Right kidney (tissue), 1 donor: ENCODE measurements at regions not wholly inside any gene's neighbourhood (a gene's known extent, or its start where the extent isn't known, plus 50 kb on each side); places are given as distances from the start of the nearest gene placed in this dataset.
"Not testable (repeated sequence)": the region's sequence is repeated elsewhere in the genome, so short reads cannot be mapped to it uniquely, and the experiment has no call there.

Experiments used
- DNase-seq: peaks from one replicate; pipeline ENCODE4 v3.0.0-alpha.2; 2016

GRCh38 chr14:82837611-82838140 is 1304.0 kb upstream of the SEL1L start:
- no peak for DNase-seq

GRCh38 chr14:82850576-82850975 is 1316.9 kb upstream of the SEL1L start:
- DNase-seq, result no peak

- no peak for DNase-seq
Observed at GRCh38 chr14:82854131-82854530, 1320.5 kb upstream of the SEL1L start.

- DNase-seq, result no peak
Observed at GRCh38 chr14:82854901-82855300, 1321.2 kb upstream of the SEL1L start.

GRCh38 chr14:82855912-82856391 is 1322.3 kb upstream of the SEL1L start:
- peak; percentile 21 for DNase-seq

- no peak for DNase-seq
Observed at GRCh38 chr14:82861313-82861712, 1327.7 kb upstream of the SEL1L start.

GRCh38 chr14:82872494-82872893 is 1338.8 kb upstream of the SEL1L start:
- DNase-seq, result no peak

GRCh38 chr14:82878951-82879350 is 1345.3 kb upstream of the SEL1L start:
- DNase-seq, result no peak

- no peak for DNase-seq
Observed at GRCh38 chr14:82879949-82880535, 1346.4 kb upstream of the SEL1L start.

GRCh38 chr14:82886670-82887069 is 1353.0 kb upstream of the SEL1L start:
- DNase-seq, result no peak

- no peak for DNase-seq
Observed at GRCh38 chr14:82889701-82890100, 1356.0 kb upstream of the SEL1L start.

- no peak for DNase-seq
Observed at GRCh38 chr14:82896476-82896875, 1362.8 kb upstream of the SEL1L start.

GRCh38 chr14:82897469-82898308 is 1364.0 kb upstream of the SEL1L start:
- DNase-seq, result no peak

- no peak for DNase-seq
Observed at GRCh38 chr14:82905762-82906161, 1372.1 kb upstream of the SEL1L start.

GRCh38 chr14:82911930-82912329 is 1378.3 kb upstream of the SEL1L start:
- DNase-seq, result no peak

- DNase-seq, result no peak
Observed at GRCh38 chr14:82913396-82913795, 1379.7 kb upstream of the SEL1L start.

GRCh38 chr14:82915381-82915780 is 1381.7 kb upstream of the SEL1L start:
- DNase-seq, result no peak

GRCh38 chr14:82935691-82936090 is 1402.0 kb upstream of the SEL1L start:
- DNase-seq, result no peak

GRCh38 chr14:82951171-82951570 is 1417.5 kb upstream of the SEL1L start:
- no peak for DNase-seq

- no peak for DNase-seq
Observed at GRCh38 chr14:82963756-82964155, 1430.1 kb upstream of the SEL1L start.

- DNase-seq, result no peak
Observed at GRCh38 chr14:82987502-82988124, 1454.0 kb upstream of the SEL1L start.

GRCh38 chr14:82994547-82994946 is 1460.9 kb upstream of the SEL1L start:
- not testable (repeated sequence) for DNase-seq

- DNase-seq, result no peak
Observed at GRCh38 chr14:82999802-83000201, 1466.1 kb upstream of the SEL1L start.
